DMS 273 (cell line): ENCODE measurements at regions not wholly inside any gene's neighbourhood (a gene's known extent, or its start where the extent isn't known, plus 50 kb on each side); places are given as distances from the start of the nearest gene placed in this dataset.
"Not testable (repeated sequence)": the region's sequence is repeated elsewhere in the genome, so short reads cannot be mapped to it uniquely, and the experiment has no call there.

ENCODE experiments used
- DNase-seq: peaks from one replicate; lab custom pipeline; 2025; ENCODE audit not compliant: unreplicated experiment; lab: John Stamatoyannopoulos, UW

GRCh38 chr2:209018633-209019032 is 405.2 kb upstream of the MAP2 start:
- not testable (repeated sequence) for DNase-seq

- no peak for DNase-seq
Measured at GRCh38 chr2:209029249-209029648, 394.6 kb upstream of the MAP2 start.

- DNase-seq: no peak
Measured at GRCh38 chr2:209044307-209044706, 379.5 kb upstream of the MAP2 start.

GRCh38 chr2:209046163-209046562 is 377.7 kb upstream of the MAP2 start:
- no peak for DNase-seq

GRCh38 chr2:209049608-209050007 is 374.2 kb upstream of the MAP2 start:
- no peak for DNase-seq

- no peak for DNase-seq
Measured at GRCh38 chr2:209062210-209062609, 361.6 kb upstream of the MAP2 start.

- no peak for DNase-seq
Measured at GRCh38 chr2:209070262-209070661, 353.6 kb upstream of the MAP2 start.

GRCh38 chr2:209073151-209073550 is 350.7 kb upstream of the MAP2 start:
- no peak for DNase-seq

- DNase-seq: no peak
Measured at GRCh38 chr2:209074711-209075110, 349.1 kb upstream of the MAP2 start.

GRCh38 chr2:209076151-209076550 is 347.7 kb upstream of the MAP2 start:
- no peak for DNase-seq

GRCh38 chr2:209086761-209087160 is 337.1 kb upstream of the MAP2 start:
- DNase-seq: no peak

- no peak for DNase-seq
Measured at GRCh38 chr2:209091056-209091455, 332.8 kb upstream of the MAP2 start.

- DNase-seq: no peak
Measured at GRCh38 chr2:209094221-209094620, 329.6 kb upstream of the MAP2 start.

- DNase-seq: no peak
Measured at GRCh38 chr2:209095432-209095831, 328.4 kb upstream of the MAP2 start.

- no peak for DNase-seq
Measured at GRCh38 chr2:209097168-209097567, 326.7 kb upstream of the MAP2 start.

GRCh38 chr2:209102319-209102718 is 321.5 kb upstream of the MAP2 start:
- DNase-seq: no peak

GRCh38 chr2:209113026-209113425 is 310.8 kb upstream of the MAP2 start:
- DNase-seq: no peak

- DNase-seq: no peak
Measured at GRCh38 chr2:209114588-209115240, 309.1 kb upstream of the MAP2 start.

GRCh38 chr2:209121691-209122090 is 302.2 kb upstream of the MAP2 start:
- no peak for DNase-seq

- no peak for DNase-seq
Measured at GRCh38 chr2:209125291-209125690, 298.6 kb upstream of the MAP2 start.

- no peak for DNase-seq
Measured at GRCh38 chr2:209138079-209138478, 285.8 kb upstream of the MAP2 start.

- no peak for DNase-seq
Measured at GRCh38 chr2:209141142-209141541, 282.7 kb upstream of the MAP2 start.

GRCh38 chr2:209141818-209142217 is 282.0 kb upstream of the MAP2 start:
- no peak for DNase-seq
